H1 (cell line): ENCODE measurements at regions not wholly inside any gene's neighbourhood (a gene's known extent, or its start where the extent isn't known, plus 50 kb on each side); places are given as distances from the start of the nearest gene placed in this dataset.

Experiments used
- BCL11A ChIP-seq, 2 experiments: IDR thresholded peaks; one replicate each; pipeline ENCODE4 v1.6.1; 2011; ENCODE audit warnings: low read depth in 2 of 2, low read length in 2 of 2, mild to moderate bottlenecking in 2 of 2
- CEBPB ChIP-seq: IDR thresholded peaks from 2 replicates; pipeline ENCODE4 v1.6.1; 2012; ENCODE audit warnings: low read depth, low read length
- CREB1 ChIP-seq: IDR thresholded peaks from 2 replicates; pipeline ENCODE4 v1.6.1; 2012; ENCODE audit warnings: inconsistent platforms
- EGR1 ChIP-seq: IDR thresholded peaks from 2 replicates; pipeline ENCODE4 v1.6.1; 2011; ENCODE audit warnings: low read depth, low read length, borderline replicate concordance
- FOSL1 ChIP-seq: IDR thresholded peaks from 2 replicates; pipeline ENCODE4 v1.6.1; 2011; ENCODE audit warnings: mild to moderate bottlenecking, low read depth, low read length, moderate library complexity; ENCODE audit not compliant: insufficient read depth
- GTF2F1 ChIP-seq: IDR thresholded peaks from 2 replicates; pipeline ENCODE4 v1.6.1; 2012; ENCODE audit warnings: low read depth, low read length, improper control_type of control experiment, borderline replicate concordance
- HDAC2 ChIP-seq, 2 experiments: fragments of 300-600 bp in 1 of 2; sonication (generic) in 1 of 2; IDR thresholded peaks; 2 replicates each; pipeline ENCODE4 v1.6.1; 2011 to 2012; ENCODE audit warnings: low read depth in 2 of 2, low read length in 2 of 2, mild to moderate bottlenecking in 2 of 2, moderate library complexity in 2 of 2, borderline replicate concordance in 1 of 2, inconsistent platforms in 1 of 2
- HDAC6 ChIP-seq: IDR thresholded peaks from one replicate; pipeline ENCODE4 v1.7.1; 2012; ENCODE audit warnings: low read depth, mild to moderate bottlenecking, inconsistent platforms, low read length, moderate library complexity
- KDM4A ChIP-seq: IDR thresholded peaks from one replicate; pipeline ENCODE4 v1.7.1; 2012; ENCODE audit warnings: low read depth, mild to moderate bottlenecking, moderate library complexity, low read length, inconsistent platforms; ENCODE audit not compliant: severe bottlenecking
- KDM5A ChIP-seq: fragments of 200-600 bp; IDR thresholded peaks from 2 replicates; pipeline ENCODE4 v1.7.1; 2012; ENCODE audit warnings: mild to moderate bottlenecking, low read length, inconsistent platforms, mixed read lengths
- NANOG ChIP-seq: IDR thresholded peaks from 2 replicates; pipeline ENCODE4 v1.6.1; 2011; ENCODE audit warnings: low read length, low read depth, mild to moderate bottlenecking, inconsistent platforms; ENCODE audit not compliant: insufficient read depth, poor library complexity, severe bottlenecking
- NRF1 ChIP-seq: IDR thresholded peaks from 2 replicates; pipeline ENCODE4 v1.6.1; 2011; ENCODE audit warnings: mild to moderate bottlenecking, low read depth, low read length, improper control_type of control experiment
- PHF8 ChIP-seq: fragments of 200-600 bp; sonication (generic); conservative IDR thresholded peaks from 2 replicates; pipeline ENCODE4 v1.7.1; 2012; ENCODE audit warnings: low read depth, mild to moderate bottlenecking, inconsistent platforms, low read length, moderate library complexity
- POLR2AphosphoS5 ChIP-seq: IDR thresholded peaks from 2 replicates; pipeline ENCODE4 v1.6.1; 2011; ENCODE audit warnings: low read depth, low read length
- RAD21 ChIP-seq, 2 experiments: IDR thresholded peaks in 1 of 2; conservative IDR thresholded peaks in 1 of 2; 2 replicates each; pipeline ENCODE4 v1.6.1; 2011; ENCODE audit warnings: low read depth in 2 of 2, low read length in 2 of 2, improper control_type of control experiment in 1 of 2, inconsistent platforms in 1 of 2, mild to moderate bottlenecking in 1 of 2, moderate library complexity in 1 of 2
- RNF2 ChIP-seq: fragments of 200-900, 300-1000 bp; sonication (generic); IDR thresholded peaks from 2 replicates; pipeline ENCODE4 v1.7.1; 2016; ENCODE audit warnings: borderline replicate concordance, low read depth, mild to moderate bottlenecking, antibody characterized with exemption, low read length; ENCODE audit not compliant: poor library complexity, severe bottlenecking; ENCODE audit errors: missing control alignments
- RXRA ChIP-seq: IDR thresholded peaks from 2 replicates; pipeline ENCODE4 v1.6.1; 2011; ENCODE audit warnings: low read depth, mild to moderate bottlenecking, low read length, moderate library complexity; ENCODE audit not compliant: insufficient read depth
- SAP30 ChIP-seq: fragments of 300-600 bp; sonication (generic); IDR thresholded peaks from 2 replicates; pipeline ENCODE4 v1.7.1; 2012; ENCODE audit warnings: low read length, moderate library complexity, mild to moderate bottlenecking, inconsistent platforms; ENCODE audit not compliant: insufficient read depth, insufficient replicate concordance
- SIX5 ChIP-seq: IDR thresholded peaks from 2 replicates; pipeline ENCODE4 v1.6.1; 2011; ENCODE audit warnings: mild to moderate bottlenecking, low read depth, low read length
- SP1 ChIP-seq: IDR thresholded peaks from 2 replicates; pipeline ENCODE4 v1.6.1; 2011; ENCODE audit warnings: low read depth, low read length
- TAF7 ChIP-seq: optimal IDR thresholded peaks from 2 replicates; pipeline ENCODE3; 2011; ENCODE audit warnings: low read depth, mild to moderate bottlenecking, inconsistent platforms, low read length, moderate library complexity, borderline replicate concordance
- TBP ChIP-seq: IDR thresholded peaks from 2 replicates; pipeline ENCODE4 v1.6.1; 2011; ENCODE audit warnings: low read depth, low read length, improper control_type of control experiment
- TCF12 ChIP-seq: IDR thresholded peaks from 2 replicates; pipeline ENCODE4 v1.6.1; 2011; ENCODE audit warnings: low read depth, mild to moderate bottlenecking, low read length
- YY1 ChIP-seq: IDR thresholded peaks from 2 replicates; pipeline ENCODE4 v1.6.1; 2011; ENCODE audit warnings: low read depth, mild to moderate bottlenecking, low read length

DNA sequence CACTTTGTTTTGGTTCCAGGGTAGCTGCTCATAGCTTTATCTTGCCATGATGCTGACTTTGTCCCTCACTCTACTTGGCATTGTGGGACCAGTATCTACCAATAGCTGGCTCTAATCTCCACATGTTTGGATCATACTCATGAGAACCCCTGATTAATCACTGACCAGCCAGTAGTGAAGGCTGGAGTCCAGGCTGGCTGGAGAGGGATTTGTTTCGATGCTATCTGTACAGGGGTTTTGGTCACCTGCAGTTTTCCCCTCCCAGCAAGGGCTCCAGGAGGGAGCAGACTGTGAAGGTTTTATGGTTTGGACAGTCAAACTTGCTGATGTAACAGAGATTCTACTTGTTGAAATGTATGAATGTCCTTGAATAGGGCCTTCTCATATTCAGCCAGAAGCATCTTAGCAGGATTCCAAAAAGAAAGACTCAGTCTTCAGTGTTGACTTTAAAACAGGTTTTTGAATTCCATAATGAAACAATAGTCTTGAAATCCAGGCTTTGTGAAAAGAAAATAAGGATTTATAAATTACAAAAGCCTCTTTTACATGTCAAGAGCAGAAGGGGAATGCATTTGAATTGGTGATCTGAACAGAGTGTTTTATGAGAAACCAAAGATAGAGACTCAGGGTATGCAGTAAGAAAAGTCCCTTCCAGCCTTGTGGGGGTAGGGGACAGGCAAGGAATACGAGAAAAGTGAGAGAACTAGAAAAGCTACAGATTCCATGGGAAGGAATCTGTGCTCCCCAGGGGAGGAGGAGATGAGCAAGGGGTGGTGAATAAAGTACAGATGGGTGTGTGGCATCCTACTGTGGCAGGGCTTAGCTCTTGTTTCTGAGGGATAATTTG lies 103.1 kb upstream of the SHISA3 start (continued):
- TF ChIP-seq HDAC2 (IDR thresholded peaks at IDR 0.05; ENCODE audit: borderline replicate concordance in 1 of 2, low read depth in 2 of 2, low read length in 2 of 2) (peak; percentile 82 to 92), BCL11A (IDR thresholded peaks at IDR 0.05; ENCODE audit: low read depth in 2 of 2, low read length in 2 of 2) (no peak), TBP (peak; percentile 19; the same call in 1 of the 2 replicates), SAP30 (no peak), SP1 (peak; percentile 76), PHF8 (no peak), KDM4A (no peak), HDAC6 (no peak), KDM5A (no peak), CEBPB (peak; percentile 18; the same call in 1 of the 2 replicates), NANOG (no peak), CREB1 (no peak), EGR1 (no peak), TAF7 (peak; percentile 33), YY1 (no peak), POLR2AphosphoS5 (no peak), RNF2 (no peak), RXRA (no peak), NRF1 (no peak), RAD21 (IDR thresholded peaks at IDR 0.05 in 1 of 2, conservative IDR thresholded peaks at IDR 0.05 in 1 of 2; ENCODE audit: low read depth in 2 of 2, low read length in 2 of 2) (peak in 1 of 2 experiments; percentile 14; a peak in 1 of 4 replicates), FOSL1 (no peak), SIX5 (no peak), GTF2F1 (0 out of 2 replicates have a peak, but pooled peaks have one; percentile 26), TCF12 (0 out of 2 replicates have a peak, but pooled peaks have one; percentile 34)
